H1 (cell line): ENCODE measurements at regions not wholly inside any gene's neighbourhood (a gene's known extent, or its start where the extent isn't known, plus 50 kb on each side); places are given as distances from the start of the nearest gene placed in this dataset.

Experiments used
- BACH1 ChIP-seq: IDR thresholded peaks from 2 replicates; pipeline ENCODE4 v1.6.1; 2012; ENCODE audit warnings: low read length, improper control_type of control experiment
- KDM1A ChIP-seq: fragments of 200-600, 300-600 bp; sonication (generic); IDR thresholded peaks from 2 replicates; pipeline ENCODE4 v1.7.1; 2016; ENCODE audit warnings: mild to moderate bottlenecking, low read length, borderline replicate concordance
- NRF1 ChIP-seq: IDR thresholded peaks from 2 replicates; pipeline ENCODE4 v1.6.1; 2011; ENCODE audit warnings: mild to moderate bottlenecking, low read depth, low read length, improper control_type of control experiment
- SIX5 ChIP-seq: IDR thresholded peaks from 2 replicates; pipeline ENCODE4 v1.6.1; 2011; ENCODE audit warnings: mild to moderate bottlenecking, low read depth, low read length
- SP2 ChIP-seq: IDR thresholded peaks from 2 replicates; pipeline ENCODE4 v1.6.1; 2012; ENCODE audit warnings: mild to moderate bottlenecking, low read length, inconsistent platforms
- SP4 ChIP-seq: IDR thresholded peaks from 2 replicates; pipeline ENCODE4 v1.6.1; 2012; ENCODE audit warnings: low read length, inconsistent platforms
- SRF ChIP-seq: IDR thresholded peaks from 2 replicates; pipeline ENCODE4 v1.6.1; 2011; ENCODE audit warnings: mild to moderate bottlenecking, low read depth, low read length, moderate library complexity
- TF ChIP-seq, protein P1 (sequence below): fragments of 300-600 bp; sonication (generic); IDR thresholded peaks from 2 replicates; pipeline ENCODE4 v1.7.1; 2012; ENCODE audit warnings: low read length, moderate library complexity, mild to moderate bottlenecking, inconsistent platforms; ENCODE audit not compliant: insufficient replicate concordance
- TF ChIP-seq, protein P2 (sequence below), 3 experiments: IDR thresholded peaks; 1 replicate in 2 of 3; 2 replicates in 1 of 3; pipeline versions ENCODE4 v1.5.1 to v1.6.1; 2011; ENCODE audit warnings: low read length in 3 of 3, mild to moderate bottlenecking in 3 of 3, inconsistent platforms in 2 of 3, low read depth in 1 of 3, moderate library complexity in 1 of 3; ENCODE audit not compliant: insufficient read depth in 1 of 3; ENCODE audit errors: control extremely low read depth in 1 of 3

DNA sequence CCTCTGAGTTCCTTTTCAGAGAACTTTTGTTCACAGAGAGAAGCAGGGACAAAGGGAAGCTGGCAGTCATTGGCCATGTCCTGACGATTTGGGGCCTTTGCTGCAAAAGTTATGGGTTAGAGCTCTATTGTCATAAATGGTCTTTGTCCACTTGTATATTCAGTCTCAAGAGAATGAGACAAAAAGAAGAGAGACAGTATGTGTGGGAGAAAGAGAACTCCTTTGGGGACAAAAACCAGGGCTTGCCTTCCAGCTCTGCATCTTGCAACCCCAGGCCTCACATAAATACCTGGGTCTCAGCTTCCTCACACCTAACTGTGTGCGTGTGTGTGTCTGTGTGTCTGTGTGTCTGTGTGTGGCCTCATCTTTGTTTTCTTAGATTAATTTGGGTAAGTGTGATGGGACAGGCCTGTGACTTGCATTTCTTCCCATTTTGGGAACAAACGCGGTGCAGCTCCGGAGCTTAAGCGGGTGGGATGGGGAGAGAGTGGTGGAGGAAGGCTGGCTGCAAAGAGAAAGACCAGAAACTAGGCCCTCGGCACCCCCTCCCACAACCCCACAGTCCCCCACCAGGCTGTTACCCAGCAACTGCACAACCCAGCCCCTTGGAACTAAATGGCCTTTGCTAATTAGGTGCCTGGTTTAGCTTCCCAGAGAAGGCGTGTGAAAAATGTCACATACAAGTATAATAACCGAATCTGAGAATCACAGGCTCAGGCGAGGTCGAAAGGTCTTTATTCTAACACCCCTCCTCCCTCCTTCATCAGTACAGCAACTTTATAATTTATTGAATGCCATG is 376.9 kb downstream of the CDK5RAP2 start (continued):
- TF ChIP-seq, protein P1, sequence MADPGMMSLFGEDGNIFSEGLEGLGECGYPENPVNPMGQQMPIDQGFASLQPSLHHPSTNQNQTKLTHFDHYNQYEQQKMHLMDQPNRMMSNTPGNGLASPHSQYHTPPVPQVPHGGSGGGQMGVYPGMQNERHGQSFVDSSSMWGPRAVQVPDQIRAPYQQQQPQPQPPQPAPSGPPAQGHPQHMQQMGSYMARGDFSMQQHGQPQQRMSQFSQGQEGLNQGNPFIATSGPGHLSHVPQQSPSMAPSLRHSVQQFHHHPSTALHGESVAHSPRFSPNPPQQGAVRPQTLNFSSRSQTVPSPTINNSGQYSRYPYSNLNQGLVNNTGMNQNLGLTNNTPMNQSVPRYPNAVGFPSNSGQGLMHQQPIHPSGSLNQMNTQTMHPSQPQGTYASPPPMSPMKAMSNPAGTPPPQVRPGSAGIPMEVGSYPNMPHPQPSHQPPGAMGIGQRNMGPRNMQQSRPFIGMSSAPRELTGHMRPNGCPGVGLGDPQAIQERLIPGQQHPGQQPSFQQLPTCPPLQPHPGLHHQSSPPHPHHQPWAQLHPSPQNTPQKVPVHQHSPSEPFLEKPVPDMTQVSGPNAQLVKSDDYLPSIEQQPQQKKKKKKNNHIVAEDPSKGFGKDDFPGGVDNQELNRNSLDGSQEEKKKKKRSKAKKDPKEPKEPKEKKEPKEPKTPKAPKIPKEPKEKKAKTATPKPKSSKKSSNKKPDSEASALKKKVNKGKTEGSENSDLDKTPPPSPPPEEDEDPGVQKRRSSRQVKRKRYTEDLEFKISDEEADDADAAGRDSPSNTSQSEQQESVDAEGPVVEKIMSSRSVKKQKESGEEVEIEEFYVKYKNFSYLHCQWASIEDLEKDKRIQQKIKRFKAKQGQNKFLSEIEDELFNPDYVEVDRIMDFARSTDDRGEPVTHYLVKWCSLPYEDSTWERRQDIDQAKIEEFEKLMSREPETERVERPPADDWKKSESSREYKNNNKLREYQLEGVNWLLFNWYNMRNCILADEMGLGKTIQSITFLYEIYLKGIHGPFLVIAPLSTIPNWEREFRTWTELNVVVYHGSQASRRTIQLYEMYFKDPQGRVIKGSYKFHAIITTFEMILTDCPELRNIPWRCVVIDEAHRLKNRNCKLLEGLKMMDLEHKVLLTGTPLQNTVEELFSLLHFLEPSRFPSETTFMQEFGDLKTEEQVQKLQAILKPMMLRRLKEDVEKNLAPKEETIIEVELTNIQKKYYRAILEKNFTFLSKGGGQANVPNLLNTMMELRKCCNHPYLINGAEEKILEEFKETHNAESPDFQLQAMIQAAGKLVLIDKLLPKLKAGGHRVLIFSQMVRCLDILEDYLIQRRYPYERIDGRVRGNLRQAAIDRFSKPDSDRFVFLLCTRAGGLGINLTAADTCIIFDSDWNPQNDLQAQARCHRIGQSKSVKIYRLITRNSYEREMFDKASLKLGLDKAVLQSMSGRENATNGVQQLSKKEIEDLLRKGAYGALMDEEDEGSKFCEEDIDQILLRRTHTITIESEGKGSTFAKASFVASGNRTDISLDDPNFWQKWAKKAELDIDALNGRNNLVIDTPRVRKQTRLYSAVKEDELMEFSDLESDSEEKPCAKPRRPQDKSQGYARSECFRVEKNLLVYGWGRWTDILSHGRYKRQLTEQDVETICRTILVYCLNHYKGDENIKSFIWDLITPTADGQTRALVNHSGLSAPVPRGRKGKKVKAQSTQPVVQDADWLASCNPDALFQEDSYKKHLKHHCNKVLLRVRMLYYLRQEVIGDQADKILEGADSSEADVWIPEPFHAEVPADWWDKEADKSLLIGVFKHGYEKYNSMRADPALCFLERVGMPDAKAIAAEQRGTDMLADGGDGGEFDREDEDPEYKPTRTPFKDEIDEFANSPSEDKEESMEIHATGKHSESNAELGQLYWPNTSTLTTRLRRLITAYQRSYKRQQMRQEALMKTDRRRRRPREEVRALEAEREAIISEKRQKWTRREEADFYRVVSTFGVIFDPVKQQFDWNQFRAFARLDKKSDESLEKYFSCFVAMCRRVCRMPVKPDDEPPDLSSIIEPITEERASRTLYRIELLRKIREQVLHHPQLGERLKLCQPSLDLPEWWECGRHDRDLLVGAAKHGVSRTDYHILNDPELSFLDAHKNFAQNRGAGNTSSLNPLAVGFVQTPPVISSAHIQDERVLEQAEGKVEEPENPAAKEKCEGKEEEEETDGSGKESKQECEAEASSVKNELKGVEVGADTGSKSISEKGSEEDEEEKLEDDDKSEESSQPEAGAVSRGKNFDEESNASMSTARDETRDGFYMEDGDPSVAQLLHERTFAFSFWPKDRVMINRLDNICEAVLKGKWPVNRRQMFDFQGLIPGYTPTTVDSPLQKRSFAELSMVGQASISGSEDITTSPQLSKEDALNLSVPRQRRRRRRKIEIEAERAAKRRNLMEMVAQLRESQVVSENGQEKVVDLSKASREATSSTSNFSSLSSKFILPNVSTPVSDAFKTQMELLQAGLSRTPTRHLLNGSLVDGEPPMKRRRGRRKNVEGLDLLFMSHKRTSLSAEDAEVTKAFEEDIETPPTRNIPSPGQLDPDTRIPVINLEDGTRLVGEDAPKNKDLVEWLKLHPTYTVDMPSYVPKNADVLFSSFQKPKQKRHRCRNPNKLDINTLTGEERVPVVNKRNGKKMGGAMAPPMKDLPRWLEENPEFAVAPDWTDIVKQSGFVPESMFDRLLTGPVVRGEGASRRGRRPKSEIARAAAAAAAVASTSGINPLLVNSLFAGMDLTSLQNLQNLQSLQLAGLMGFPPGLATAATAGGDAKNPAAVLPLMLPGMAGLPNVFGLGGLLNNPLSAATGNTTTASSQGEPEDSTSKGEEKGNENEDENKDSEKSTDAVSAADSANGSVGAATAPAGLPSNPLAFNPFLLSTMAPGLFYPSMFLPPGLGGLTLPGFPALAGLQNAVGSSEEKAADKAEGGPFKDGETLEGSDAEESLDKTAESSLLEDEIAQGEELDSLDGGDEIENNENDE: no peak
- TF ChIP-seq, protein P2, sequence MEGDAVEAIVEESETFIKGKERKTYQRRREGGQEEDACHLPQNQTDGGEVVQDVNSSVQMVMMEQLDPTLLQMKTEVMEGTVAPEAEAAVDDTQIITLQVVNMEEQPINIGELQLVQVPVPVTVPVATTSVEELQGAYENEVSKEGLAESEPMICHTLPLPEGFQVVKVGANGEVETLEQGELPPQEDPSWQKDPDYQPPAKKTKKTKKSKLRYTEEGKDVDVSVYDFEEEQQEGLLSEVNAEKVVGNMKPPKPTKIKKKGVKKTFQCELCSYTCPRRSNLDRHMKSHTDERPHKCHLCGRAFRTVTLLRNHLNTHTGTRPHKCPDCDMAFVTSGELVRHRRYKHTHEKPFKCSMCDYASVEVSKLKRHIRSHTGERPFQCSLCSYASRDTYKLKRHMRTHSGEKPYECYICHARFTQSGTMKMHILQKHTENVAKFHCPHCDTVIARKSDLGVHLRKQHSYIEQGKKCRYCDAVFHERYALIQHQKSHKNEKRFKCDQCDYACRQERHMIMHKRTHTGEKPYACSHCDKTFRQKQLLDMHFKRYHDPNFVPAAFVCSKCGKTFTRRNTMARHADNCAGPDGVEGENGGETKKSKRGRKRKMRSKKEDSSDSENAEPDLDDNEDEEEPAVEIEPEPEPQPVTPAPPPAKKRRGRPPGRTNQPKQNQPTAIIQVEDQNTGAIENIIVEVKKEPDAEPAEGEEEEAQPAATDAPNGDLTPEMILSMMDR (IDR thresholded peaks at IDR 0.05; ENCODE audit: control extremely low read depth in 1 of 3, insufficient read depth in 1 of 3, low read depth in 1 of 3, low read length in 3 of 3): no peak
- TF ChIP-seq KDM1A: no peak
- TF ChIP-seq NRF1: no peak
- no peak for TF ChIP-seq SP4
- no peak for TF ChIP-seq SIX5
- no peak for TF ChIP-seq SP2
- no peak for TF ChIP-seq SRF
- TF ChIP-seq BACH1: no peak
